HG02571 (cell line): ENCODE measurements at regions not wholly inside any gene's neighbourhood (a gene's known extent, or its start where the extent isn't known, plus 50 kb on each side); places are given as distances from the start of the nearest gene placed in this dataset.

Source experiments
- ATAC-seq: cut with Tn5 transposase; IDR thresholded peaks from one replicate; pipeline ENCODE4 v1.9.1; 2021; ENCODE audit warnings: mild to moderate bottlenecking, moderate library complexity; ENCODE audit not compliant: unreplicated experiment

DNA sequence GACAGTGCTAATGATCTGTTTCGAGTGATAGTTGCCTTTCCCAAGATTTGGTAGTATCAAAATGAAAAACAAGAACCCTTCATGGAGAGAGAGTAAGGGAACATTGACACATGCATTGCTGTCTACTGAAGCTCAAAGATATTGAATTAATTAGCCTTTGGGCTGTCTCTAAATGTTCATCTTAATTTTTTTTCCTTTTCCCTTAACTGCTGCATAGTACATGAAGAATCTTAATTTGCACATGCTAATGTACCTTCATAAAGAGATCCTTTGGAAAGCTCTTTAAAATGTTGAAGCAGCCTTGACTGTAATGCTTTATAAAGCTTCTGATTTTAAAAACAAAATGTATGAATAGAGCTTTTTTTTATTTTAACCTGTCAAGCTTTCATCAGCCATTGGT, 452.2 kb downstream of the TUSC7 start:
- no peak for ATAC-seq

DNA sequence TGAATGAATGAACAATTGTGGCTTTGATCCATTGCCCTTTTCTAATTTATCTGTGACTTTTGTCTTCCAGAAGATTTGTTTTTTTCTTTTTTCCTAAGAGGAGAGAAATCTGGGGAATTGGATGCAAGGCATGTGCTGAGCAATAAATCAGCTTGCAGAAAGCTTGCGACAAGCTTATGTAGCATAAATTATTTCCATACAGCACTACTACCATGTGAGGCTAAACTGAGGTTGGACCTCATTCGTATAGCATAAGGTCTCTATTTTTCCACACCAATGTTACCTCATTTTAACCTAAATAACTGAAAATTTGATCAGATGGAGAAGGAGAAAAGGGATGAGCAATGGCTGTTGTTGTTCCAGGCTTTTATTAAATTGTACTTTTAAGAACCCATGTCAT, 455.6 kb downstream of the TUSC7 start:
- ATAC-seq: no peak

DNA sequence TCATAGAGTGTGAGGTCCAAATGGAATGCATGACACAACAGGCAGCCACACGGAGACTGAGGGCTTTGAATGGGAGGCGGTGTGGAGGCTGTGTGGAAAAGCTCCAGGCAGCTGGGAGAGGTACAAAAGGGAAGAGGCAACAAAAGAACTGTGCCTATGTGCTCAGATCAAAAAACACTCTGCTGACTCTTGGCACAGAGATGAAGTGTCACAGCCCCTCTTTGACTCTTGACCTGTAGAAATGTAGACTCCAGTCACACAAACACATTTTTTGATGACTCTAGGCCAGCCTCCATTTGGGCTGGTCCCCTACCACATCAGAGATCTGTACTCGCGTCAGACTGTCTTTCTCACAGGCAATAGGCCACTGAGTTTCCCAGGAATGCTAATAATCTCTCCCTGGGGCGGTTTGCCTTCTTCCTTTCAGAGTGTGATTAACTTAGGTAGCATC, 456.0 kb downstream of the TUSC7 start:
- ATAC-seq: no peak

DNA sequence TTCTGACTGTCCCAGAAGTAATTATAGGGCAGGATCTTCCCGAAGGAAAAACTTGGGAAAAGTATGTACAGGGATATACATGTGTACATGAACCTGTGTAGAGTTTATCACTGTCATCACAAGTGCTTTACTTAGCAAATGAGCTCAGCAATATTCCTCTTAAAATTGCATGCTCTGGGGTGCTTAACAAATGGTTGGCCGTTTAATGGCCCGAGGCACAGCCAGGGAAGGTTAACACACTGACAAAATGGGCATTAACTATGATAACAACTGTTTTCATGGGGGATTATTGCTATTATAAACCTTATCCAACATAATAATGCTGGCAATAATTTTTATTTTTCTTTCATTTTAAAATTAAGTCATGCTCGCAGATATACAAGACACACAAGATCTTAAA, 459.3 kb downstream of the TUSC7 start:
- ATAC-seq: no peak

DNA sequence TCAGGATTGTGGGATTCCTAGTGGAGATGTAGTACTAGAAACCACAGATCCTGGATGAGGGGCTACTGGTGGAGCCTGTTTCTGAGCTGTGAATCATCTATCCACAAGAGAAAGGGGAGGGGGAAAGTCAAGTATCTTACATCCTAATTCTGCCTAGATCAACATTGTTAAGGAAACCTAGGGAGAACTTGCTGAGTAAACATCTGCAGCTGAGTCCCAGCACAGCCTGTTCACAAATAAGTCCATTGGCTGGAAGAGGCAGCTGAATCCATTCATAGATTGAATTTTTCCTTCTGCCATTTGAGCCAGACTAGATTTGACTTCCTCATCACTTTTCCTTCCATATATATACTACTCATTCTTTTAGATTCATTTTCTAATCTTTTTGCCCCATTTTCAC, 460.5 kb downstream of the TUSC7 start:
- ATAC-seq: no peak

DNA sequence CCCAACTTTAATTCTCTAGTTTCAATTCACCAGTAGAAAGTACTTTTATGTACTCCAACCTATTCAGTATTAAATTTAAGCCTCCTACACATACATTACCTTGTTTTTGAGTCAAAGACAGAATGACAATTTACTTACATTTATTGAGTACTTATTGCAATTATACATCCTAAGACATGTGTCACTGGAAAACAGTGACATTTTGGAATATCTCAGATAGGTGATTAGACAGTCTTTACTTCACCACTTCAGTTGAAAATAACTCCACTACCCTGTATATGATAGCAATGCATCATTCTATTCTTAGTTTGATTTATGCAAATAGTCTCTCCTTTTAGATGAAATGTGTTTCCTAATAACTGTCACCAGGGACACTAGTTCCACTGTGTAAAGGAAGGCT, 461.5 kb downstream of the TUSC7 start:
- no peak for ATAC-seq

DNA sequence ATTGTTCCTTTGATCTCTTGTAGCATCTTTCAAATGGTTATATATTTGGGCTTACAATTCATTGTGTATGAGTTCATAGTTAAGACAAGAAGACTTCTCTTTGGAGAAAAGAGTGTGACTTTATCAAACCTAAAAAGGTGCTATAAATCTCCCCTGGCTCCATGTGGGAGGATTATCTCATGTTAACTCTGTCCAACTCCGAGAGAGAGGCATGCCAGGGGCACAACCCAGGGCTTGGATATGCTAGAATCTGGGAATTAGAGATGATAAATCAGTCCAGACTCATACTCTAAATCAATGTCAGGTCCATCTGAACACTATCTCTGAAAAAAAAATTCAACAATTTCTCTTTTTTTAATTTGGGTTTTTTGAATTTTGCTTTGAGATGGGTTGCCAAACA, 462.8 kb downstream of the TUSC7 start:
- ATAC-seq: no peak

DNA sequence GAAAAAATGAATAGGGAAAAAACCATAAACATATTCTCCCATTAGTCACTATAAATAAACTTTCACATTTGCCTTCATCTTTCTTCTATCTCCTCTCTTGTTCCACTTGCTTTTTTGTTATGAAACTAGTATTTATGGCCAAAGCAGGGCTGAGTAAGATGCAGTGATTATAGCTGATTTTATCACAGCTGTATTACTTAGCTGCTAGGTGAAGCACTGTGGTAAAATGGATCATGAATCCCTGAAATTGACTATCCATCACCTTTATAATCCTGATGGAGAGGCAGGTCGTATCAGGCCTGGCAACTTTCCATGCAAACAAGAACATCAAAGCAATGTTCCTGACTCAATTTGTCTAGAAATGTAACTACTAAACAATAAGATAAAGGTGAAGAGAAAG, 471.6 kb downstream of the TUSC7 start:
- no peak for ATAC-seq

DNA sequence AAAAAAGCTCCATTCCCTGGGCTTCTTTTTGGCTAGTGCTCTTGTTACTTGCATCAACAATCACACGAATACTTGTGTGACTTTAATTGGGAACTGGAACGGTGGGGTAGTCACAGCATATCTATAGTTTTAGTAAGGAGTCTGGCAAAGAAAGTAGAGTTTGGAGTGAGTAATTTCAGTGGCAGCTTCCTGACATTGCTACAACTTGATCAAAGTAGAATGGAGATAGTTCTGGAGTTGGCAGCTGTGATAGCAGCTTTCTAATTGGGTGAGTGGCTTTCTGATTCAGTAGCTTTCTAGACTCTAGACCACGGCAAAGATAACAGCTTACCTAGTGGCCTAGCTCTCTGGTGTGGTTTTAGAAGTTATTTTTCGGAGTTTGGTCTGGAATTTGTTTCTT, 475.0 kb downstream of the TUSC7 start:
- no peak for ATAC-seq

DNA sequence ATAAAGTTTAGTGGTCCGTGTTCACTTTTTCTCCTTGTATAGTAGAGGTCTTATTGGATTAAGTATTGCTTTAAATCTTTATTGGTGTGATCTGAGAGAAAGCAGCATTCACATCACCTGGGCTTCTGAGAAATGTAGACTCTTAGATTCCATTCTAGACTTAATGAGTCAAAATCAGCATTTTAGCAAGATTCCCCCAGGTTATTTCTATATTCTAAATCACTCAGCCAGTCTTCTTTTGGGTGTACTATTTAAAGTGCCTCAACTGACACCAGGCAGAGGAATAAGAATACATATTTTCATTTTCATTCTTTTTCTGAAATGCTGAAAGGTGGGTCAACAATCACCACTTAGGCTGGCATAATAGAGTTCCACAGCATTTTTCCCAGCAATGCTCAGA, 481.7 kb downstream of the TUSC7 start:
- no peak for ATAC-seq

DNA sequence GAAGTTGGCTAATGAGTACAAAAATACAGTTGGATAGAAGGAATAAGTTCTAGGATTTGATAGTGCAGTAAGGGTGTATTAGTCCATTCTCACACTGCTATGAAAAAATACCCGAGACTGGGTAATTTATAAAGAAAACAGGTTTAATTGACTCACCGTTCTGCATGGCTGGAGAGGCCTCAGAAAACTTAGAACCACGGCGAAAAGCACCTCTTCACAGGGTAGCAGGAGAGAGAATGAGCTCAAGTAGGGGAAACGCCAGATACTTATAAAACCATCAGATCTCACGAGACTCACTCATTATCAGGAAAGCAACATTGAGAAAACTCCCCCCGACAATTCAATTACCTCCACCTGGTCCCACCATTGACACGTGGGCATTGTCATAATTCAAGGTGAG, 483.3 kb downstream of the TUSC7 start:
- ATAC-seq: no peak

DNA sequence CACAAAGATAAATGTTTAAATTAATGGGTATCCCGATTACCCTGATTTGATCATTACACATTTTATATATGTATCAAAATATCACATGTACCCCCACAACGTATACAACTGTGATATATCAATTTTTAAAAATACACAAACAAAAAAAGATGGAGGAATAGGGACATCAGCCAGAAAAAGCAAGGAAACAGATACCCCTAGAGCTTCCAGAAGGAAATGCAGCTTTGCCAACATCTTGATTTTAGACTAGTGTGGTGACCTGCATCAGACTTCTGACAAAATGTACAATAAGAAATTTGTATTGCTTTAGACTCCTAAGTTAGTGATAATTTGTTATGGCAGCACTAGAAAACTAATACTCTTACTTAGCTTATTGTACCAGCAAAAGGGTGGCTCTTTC, 483.8 kb downstream of the TUSC7 start:
- ATAC-seq: no peak

DNA sequence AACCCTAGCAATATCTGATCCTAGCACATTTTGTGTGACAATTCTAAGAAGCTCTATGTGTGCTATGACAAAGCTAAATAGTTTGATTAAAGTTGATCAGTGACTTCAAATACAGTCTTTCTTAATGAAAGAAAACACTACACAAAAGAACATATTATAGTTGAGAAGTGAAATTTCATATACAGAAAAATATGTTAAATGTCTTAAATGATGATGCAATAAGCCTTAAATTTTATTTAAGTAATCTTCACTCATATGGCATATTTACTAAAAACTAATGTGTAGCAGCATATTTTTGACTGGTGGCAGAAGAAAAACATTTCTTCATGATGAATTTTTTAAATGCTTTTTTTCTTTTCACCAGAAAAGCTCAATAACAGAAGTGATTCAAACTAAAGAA, 485.5 kb downstream of the TUSC7 start:
- no peak for ATAC-seq

DNA sequence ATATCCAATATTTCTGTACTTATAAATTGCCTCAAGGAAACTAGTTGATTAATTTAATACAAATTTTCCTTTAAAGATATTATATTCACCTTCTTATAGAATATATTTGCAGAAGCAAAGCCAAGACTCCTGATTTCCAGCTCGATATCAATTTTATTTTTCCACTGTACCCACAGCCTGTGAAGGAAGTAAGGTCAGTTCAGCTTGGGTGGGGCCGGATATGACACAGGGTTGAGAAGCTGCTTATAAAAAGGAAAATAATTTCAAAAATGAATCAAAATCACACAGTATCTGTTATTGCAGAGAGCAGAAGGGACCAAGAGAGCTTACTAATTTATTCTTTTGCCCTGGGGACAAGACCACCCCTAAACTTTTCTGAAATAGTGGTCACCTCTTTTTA, 491.4 kb downstream of the TUSC7 start:
- no peak for ATAC-seq

DNA sequence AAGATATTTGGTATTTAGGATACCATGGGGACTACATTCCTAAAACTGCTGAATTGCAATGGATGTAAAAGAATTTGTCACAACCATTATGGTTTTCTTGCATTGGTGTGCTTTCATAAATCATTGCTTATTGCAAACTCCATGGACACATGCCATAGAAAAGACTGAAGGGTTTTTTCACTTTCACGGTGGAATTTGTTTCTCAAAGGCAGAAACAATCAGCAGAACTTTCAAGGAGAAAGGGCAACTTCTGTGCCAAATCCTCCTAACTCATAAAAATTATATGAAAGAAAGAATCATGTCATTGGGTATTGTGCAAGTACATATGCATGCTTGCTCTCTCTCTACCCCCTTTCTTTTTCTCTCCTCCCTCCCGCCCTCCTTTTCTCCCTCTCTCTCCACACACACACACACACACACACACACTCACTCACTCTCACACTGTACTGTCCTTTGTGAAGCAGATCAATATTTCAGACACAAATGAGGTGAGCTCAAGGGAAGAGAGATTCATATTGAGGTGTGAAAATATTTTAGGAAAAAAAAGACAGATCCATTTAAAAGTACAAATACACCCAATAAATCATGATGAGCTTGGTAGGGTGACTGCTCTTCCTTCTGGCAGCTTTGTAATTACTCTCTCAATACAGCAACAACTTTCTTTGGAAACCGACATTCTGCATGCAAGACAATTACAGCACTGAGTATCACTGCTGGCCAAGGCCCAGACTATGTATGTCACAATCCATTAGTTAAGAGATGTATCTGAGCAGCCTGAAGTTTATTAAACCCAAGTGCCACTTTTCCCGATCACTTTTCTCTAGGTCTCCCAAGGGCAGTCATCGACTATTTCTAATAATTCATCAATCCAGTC, 492.6 kb downstream of the TUSC7 start:
- ATAC-seq: no peak

DNA sequence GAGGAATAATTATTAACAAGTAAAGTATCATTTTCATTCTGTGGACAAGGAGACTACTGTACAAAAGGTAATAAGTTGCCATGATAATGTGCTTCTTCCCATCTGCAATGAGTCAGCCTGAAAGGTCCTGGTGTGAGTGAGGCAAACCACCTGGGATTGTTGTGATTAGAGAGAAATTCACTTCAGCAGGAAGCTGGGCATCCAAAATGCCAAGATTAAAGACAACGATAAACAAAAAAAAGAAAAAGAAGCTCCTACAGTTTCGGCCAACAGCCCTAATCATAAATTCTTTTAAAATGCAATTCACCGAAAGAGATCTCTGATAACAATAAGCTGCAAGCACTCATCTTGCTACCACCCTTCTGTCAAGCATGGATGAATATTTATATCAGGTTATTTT, 507.8 kb downstream of the TUSC7 start:
- no peak for ATAC-seq

DNA sequence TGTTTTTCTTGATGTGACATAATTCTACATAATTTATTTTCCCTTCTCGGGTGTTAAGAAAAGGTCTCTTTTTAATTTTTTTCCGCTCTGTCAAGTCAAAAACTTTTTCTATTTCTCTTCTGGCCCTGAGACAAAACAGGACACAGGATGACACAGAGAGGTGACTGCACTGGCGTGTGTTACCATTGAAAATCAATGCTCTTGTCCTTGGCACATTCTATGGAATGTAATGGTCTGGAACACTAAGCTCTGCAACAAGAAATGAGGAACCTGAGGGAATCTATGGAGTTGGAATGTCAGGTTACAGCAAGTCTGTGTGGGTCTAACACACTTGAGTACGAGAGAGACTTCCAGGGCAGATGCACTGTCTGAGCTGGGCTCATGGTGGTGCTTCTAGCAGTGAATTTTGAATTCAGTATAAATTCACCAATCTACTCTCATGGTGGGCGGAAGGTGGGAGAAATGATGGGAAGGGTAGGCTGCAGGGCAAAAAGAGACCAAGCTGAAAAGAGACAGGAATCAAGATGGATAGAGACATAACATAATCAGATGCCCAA, 508.3 kb downstream of the TUSC7 start:
- no peak for ATAC-seq

DNA sequence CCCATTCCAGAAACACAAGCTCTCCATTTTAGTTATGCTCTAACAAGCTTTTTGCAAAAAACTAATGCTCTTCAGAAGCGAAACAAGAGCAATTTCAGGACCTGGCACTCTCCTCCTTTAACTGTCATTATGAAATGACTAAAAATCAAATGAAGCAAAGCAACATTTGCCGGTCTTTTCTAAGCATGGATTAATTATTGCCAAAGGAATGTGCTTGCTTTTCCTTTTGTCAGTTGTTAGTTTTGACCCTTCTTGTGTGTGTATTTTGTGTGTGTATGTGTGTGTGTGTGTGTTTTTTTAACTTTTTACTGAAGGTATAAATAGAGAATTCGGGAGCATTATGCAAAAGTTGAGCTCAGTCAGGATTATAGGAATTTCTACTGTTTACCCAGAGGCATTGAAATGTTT, 509.1 kb downstream of the TUSC7 start:
- no peak for ATAC-seq

DNA sequence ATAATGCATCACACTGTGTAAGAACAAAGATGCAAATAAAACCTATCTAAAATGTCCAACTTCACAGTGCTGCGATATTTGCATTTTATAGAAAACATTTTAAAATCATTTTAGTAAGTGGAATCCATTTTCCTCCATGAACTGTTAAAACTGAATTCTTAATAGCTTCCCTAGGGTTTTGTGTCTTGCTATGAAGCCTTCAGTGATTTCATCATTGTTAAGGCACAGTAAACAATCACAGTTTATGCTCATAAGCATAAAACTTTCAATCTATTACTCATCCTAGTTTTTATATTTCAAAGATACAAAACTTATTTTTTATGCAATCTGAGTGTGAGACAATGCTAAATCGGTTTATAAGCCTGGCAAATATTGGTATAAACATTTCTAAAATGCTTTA, 509.7 kb downstream of the TUSC7 start:
- ATAC-seq: no peak

DNA sequence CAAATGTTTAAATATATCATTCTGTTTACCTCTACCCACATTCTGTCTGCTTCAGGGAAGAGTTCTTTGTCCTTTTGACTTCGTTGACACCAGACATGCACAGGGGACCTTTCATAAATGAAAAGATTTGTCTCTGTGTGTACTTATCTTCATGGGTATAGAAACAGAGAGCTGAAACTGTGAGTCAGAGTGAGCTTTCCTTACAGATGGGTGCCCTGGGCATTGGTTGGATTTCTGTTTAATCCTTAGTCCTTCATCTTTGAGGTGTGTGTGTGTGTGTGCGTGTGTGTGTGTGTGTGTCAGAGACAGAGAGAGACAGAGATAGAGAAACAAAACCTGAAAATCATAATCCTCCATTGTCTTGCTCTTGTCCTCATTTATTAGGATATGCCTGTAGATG, 517.4 kb downstream of the TUSC7 start:
- ATAC-seq: no peak

DNA sequence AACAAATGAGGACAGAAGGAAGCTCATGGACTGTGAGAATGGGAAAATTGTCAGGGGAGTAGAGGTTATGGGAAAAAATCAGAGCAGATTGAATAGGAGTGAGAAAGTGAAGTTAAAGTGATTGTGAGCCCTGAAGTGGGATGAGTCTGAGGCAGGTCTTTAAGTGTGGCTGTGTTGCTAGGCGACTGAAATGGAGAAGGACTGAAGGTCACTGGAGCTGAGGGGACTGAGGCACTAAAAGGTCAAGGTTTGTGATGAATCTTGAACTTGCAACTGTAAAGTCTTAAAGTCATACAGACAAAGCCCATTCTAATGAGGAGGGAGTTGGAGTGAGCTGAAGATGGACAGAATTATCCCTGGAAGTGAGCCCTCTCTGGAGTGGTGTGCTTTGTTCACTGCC, 518.9 kb downstream of the TUSC7 start:
- no peak for ATAC-seq

DNA sequence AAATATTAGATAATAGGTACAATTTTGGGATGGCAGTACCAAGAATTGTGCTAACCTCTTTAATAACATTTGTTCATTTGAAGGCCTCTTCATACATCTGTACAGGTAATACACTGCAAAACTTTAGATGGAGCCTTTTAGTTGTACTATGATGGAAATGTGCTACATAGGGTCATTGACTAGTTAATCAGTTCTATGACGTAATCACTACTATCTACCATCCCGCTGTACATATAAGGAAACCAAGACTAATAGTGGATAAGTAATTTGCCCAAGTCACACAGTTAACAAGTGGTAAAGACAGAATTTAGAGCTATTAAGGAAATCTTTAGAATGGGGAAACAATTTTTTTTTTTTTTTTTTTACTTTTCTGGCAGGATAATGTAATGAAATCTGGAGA, 521.3 kb downstream of the TUSC7 start:
- no peak for ATAC-seq

DNA sequence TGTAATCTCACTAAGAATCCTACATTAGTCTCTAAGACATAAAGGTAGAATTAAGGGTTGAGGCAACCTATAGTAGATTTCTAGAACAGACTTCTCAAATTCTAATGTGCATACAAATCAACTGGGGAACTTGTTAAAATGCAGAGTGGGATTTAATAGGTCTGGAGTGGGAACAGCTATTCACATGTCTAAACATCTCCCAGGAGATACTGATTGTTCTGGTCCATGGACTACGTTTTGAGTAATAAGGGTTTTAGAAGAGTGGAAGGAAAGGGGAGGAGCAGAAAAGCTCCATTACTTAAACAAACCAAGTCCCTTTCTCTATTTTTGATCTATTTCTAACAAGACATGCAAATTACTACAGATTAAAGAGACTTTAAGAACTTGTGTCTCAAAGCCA, 524.8 kb downstream of the TUSC7 start:
- no peak for ATAC-seq
